Activated CD4-positive, alpha-beta T cell treated with anti-CD3 and anti-CD28 coated beads, Interleukin-2, amount 50 U/mL, for 24 hours (primary cell): ENCODE measurements at regions not wholly inside any gene's neighbourhood (a gene's known extent, or its start where the extent isn't known, plus 50 kb on each side); places are given as distances from the start of the nearest gene placed in this dataset.
"Not testable (repeated sequence)": the region's sequence is repeated elsewhere in the genome, so short reads cannot be mapped to it uniquely, and the experiment has no call there.

ENCODE experiments used
- DNase-seq, 2 donors: peaks; one replicate each; pipeline ENCODE4 v3.0.0-alpha.2; 2020; ENCODE audit warnings: low read depth in 1 of 2, low spot score in 1 of 2

DNA sequence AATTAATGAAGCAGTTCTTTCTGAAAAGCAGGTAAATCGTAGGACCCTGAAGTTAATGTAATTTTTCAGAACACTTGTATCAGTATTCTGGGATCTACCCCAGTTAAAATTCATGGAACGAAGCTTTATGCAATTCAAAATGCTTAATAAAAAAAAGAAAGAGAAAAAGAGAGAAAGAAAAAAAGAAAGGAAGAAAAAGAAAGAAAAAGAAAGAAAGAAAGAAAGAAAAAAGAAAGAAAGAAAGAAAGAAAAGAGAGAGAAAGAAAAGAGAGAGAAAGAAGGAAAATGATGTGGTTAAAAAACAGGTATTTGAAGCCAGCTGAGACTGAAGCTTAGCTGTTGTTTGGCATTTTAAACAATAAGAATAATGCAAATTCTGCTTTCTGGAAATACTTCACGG is 427.4 kb upstream of the AKR1E2 start:
- no peak for DNase-seq

DNA sequence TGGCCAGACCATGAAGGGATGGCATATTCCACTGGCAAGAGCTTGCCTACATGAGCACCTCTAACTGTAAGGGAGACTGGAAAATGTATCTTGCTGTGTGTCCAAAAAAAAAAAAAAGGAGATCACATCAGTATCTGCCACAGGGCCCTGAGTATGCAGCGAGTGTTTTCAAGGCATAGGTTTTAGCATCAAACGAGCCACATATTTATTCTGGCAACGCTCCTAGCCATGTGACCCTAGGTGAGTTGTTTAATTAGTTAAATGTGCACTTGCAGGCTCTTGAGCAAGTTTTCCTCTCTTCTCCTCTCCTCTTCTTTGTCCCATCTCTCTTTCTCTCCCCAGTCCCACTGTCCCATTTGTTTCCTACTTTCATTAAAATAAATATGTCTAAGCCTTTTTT is 428.7 kb upstream of the AKR1E2 start:
- no peak for DNase-seq

DNA sequence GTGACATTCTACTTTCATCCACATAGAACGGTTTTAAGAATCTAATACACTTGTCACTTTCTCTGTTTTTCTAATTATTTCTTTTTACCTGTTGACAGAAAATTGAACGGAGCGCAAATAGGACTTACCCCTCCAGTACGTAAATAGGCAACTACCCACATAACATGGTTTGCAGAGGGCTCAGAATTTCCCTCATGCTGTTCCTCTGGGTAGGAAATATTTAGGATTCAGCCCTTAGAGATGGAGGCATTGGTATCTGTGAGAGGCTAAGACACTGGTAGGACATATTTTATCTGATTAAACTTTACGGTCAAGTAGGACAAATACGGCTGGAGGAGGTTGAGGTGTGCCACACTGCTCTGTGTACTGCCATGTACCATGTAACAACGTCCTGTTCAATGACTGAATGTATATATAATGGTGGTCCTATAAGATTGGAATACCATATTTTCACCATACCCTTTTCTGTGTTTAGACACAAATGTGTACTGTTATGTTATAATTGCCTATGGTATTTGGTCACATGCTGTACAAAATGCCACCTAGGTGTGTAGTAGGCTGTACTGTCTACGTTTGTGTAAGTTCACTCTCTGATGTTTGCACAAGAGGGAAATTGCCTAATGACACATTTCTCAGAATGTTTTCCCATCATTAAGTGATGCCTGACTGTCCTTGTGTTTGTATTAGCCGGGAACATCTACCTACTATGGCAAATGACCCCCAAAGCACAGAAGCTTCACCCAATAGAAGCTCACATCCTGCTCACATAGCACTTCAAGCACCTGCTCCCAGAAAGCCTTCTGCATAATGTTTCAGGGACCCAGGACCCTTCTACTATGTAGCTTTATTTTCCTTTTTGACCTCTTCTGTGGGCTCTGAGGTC is 429.4 kb upstream of the AKR1E2 start:
- no peak for DNase-seq

DNA sequence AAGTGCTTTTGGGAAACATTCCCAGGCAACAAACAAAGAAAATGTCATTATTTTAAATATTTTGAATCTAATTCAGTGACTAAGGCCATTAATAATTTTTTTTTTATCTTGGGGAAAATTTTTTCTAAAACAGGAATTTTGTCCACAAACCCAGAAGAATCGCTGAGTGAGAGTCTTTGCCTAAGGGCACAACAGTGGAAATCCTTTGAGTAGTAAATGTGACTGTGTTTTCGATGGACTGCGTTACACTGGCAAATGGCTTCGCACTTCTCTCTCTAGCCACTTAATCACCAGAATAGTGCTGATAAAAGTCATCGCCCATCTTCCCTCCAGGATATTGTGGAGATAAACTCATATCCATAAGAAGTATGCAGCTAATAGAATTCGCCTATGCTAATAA is 430.3 kb upstream of the AKR1E2 start:
- no peak for DNase-seq

DNA sequence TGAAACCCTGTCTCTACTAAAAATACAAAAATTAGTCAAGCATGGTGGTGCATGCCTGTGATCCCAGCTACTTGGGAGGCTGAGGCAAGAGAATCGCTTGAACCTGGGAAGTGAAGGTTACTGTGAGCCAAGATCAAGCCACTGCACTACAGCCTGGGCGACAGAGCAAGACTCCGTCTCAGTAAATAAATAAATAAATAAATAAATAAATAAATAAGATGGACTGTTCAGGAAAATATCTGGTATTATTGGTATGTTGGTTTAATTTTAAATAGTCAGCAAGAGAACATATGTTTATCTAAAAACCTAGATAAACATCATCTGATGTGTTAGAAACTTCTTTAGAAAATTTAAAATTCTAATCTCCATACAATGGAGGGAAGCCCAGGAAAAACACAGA is 431.6 kb upstream of the AKR1E2 start:
- DNase-seq = not testable (repeated sequence)

DNA sequence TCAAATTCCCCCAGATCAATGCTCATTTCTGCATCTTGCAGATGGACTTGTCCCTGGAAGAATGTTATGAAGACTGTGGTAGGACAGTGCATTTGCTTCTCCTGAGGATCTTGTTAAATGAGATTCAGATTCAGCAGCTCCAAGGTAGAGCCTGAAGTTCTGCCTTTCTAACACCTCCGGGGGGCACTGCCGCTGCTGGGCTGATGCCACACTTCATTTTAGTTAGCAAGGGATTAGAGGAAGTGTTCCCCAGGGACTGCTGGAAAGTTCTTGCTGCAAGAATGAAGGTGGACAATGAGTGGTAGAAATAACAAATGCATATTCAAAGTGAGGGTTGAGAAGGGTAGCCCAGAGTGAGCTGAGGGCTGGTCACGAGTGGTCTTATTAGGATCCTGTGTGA is 434.3 kb upstream of the AKR1E2 start:
- DNase-seq = no peak

DNA sequence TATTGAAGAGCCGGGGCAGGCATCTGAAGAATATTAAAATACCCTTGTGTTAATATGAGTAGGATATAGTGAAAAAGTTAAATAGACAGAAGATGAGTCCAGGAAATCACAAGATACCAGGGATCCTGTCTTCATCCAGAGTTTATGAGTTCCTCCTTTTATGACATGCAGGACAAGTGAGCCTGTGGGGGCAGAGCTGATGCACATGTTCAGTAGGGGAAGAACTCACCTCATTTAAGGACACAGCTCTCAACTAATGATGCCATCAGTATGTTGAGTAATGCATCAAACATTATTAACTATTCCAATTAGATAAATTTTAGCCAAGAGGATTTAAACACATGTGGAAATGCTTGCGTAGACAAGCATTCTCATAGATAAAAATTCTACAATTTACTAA is 435.8 kb upstream of the AKR1E2 start:
- no peak for DNase-seq

DNA sequence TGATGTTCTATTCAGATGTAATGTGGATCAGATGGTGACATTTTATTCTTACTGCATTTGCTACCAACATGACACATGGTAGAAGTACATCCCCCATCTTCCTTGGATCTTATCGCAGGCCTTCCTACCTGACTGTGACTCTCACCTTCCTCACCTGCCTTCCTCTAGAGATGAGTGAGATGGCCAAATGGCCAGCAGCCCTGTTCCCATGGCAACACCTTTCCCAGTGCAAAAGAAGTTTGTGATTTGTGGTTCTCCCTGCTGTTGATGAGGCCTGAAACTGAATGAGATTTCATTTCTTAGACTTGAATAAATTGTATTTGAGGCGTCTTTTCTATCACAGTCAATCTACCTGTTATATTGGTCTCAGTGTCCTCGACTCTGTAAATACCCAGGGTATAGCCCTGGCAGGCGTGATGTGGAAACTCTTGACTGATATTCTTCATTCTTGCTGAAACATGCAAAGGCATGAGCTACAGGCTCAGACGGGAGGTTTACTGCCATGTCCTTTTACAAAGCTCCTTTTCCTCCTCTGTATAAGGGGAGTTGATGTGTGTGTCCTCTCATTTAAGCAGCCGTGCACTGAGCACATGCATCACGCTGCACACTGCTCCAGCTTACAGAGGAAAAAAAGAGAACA is 440.7 kb upstream of the AKR1E2 start:
- no peak for DNase-seq

DNA sequence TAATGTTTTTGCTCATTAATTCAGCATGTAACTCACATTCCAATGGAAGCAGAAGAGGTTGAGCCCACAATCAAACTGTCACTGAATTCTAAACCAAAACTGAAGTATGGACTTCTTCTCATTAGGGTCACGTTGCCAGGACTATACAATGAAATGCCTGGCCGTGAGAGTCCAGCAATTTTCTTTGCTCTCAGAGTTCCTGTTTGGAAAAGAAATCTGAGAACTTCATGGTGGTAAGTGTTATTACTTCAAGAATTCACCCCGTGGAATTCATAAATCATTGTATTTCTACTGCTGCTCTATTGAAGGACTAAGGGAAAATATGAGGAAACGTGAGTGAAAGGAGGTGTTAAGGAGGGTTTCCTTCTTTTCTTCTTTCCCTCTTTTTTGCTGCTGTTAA is 441.8 kb upstream of the AKR1E2 start:
- DNase-seq = no peak

DNA sequence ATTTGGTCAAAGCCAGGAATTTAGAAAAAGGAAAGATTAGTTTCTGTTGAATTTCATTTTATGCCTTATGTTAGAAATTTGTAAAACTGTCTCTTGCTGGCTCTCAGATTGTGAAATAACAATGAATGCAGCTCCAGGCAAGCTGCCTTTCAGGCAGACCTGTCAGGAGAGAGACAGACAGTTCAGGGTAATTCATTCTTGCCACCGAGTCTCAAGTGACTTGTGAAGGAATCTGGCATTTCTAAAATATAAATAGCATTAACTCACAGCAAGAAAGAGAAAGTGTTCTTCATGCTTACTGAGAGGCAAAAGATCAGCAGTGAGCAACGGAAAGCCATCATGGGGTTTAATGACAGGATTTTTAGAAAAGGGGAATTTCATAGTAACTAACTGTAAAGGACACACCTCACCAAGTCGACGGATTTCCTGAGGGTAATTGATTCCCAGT is 442.3 kb upstream of the AKR1E2 start:
- DNase-seq = no peak

DNA sequence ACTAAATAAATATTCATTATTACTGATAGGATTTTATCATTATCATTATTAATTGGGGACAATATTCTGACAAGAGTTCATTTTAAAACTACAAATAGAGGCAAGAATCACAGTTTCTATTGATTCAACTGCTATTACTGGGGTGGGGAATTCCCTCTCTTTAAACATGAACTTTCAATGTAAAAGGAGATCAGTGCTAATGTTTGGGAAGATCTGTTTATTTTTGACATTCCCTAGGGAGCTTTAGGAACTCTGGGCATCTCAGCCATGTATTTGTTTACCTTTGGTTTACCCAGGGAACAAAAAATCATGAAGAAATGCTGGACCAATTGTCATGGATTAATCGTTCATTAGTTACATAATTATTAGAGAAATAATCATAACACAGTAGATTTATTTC is 443.2 kb upstream of the AKR1E2 start:
- no peak for DNase-seq

DNA sequence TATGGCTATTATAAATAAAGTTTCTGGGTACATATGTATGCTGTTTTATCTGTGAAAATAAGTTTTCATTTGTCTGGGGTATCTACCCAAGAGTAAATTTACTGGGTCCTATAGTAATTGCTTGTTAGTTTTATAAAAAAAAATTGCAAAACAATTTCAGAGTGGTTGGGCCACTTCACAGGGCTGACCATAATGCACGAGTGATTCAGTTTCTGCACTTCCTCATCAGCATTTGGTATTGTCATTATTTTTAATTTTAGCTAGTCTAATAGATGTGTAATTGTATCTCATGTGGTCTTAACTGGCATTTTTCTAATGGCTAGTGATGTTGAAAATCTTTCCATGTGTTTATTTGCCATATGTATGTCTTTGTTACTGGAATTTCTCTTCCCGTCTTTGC is 452.4 kb upstream of the AKR1E2 start:
- DNase-seq = no peak

DNA sequence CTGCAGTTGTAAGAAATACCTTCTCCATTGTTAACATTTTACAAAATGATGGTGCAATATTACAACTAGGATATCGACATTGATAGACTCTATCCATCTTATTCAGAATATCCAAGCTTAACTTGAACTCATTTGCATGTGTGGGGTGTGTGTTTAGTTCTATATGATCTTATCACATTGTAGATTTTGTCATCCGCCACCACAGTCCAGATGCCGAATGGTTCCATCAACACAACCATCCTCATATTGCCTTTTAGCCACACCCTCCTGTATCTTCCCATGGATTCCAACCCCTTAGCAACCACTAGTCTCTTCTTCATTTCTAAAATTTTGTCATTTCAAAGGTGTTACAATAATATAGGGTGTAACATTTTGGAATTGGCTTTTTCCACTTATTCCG is 452.9 kb upstream of the AKR1E2 start:
- no peak for DNase-seq

DNA sequence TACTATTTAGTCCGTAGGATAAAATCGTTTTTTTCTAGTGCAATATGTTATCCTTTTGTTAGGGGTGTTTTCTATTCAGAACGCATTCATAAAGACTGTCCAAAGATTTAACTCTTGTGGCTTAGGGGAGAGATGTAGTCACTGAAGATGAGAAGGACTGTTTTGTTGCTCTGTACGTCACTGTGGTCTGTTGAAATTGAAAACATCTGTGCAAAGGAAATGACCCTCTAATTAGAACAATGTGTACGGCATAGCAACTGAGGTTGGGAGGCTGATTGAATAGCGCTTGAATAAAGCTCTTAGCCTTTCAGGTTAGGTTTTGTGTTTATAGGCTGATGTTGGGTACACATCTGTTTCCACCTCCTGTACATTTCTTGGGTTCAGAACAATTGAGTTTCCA is 453.4 kb upstream of the AKR1E2 start:
- DNase-seq = no peak

DNA sequence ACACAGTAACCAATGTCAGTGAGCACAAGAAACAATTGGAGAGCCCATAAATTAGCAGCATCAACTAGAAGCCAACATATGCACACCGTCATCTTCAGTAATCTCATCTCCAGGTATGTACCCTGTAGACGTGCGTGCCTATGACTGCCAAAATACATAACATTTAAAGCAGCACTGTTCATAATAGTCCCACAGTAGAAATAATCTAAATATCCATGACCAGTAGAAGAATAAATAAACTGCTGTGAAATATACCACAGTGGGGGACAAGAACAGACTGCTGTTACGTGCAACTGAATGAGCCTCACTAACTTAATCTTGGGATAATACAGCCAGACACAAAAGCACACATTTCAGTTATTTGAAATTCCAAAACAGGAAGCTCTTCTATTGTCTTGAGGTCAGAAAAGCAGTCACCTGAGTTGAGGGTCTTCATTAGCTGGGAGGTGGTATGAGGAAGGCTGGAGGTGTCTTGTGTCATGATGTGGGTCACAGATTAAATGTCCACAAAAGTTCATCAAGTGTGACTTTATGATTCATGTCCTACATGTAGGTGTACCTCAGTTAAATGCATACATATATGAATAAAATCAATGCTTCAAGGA is 454.2 kb upstream of the AKR1E2 start:
- no peak for DNase-seq

DNA sequence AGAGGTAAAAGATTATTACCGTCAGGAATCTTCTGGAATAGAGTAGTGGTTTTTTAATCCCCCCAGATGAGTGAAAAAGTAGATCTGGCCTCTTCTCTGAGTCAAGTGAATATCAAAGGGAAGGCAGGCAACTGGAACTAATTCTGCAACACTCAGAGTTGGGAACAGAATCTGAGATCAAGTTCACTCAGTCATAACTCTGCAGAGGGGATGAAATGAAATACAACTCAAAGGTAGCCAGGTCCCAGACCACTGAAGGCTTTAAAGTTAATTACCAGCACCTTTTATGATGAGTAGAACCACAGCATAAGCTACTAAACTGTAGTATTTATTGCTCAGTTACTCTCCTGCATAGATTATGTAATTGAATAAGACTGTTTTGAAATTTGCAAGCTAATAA is 455.6 kb upstream of the AKR1E2 start:
- no peak for DNase-seq

DNA sequence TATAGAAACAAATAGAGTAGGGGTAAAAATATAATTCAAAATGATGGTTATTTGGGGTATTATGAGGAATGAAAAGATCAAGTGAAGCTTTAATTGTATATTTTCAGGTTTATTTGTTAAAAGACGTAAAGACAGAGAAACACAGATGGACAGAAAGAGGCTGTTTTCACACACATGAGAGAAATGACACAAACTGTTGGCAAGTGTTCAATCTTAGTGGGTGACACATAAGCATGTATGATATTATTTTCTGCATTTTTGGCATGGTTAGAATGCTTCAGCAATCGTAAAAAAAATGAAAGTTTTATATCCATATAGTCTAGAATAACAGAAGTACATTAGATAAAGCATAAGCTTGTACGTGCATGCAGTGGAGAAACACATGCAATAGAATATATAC is 464.4 kb upstream of the AKR1E2 start:
- DNase-seq = no peak

DNA sequence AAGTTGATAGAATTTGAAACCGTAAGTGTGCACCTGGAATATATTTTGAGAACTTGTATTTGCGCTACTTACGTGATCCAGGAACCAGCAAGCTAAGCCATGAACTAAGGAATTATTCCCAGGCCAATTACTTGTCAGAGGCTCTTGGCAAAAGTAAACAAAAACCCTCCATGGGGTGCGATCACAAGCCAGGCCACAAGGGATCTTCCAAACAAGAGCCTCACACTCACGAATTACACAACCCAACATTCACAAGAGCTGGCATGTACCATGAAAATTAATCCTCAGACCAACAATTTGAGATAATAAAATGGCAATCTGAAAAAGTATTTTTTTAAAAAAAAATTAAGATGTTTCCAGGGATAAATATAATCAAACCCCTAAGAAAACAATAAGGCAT is 467.0 kb upstream of the AKR1E2 start:
- DNase-seq = no peak

DNA sequence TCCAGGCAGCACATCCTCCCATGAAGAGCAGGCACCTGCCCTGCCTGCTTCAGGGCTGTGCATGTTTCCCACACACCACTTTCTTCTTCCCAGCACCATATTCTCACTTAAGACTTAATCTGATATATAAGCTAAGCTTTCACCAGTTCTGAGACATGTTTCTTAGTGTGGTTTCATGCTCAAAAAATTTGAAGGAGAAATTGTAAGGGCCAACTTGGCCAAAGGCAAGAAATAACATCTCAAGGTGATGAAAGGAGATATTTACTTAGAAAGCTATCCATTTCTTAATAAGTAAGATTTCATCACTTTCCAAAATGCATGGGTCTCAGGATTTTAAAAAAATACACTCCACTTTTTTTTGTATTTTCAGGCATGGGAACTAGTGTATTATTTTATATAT is 468.1 kb upstream of the AKR1E2 start:
- no peak for DNase-seq

DNA sequence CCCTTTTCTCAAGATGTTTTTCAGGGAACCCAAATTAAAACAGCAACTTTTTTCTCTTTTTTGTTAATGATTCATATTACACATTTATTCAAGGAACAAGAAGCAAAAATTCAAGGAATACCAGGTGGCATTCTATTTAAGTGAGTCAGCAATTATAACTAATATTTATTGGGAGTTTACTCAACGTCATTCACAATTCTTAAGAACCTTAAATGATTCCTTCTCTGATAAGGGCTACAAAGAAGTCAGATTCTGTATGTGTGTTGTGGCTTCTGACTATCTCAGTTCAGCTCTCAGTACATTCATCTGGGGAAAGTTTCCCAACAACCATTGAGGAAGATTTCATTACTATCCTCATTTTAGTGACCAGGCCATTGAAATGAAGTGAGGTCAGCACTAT is 470.7 kb upstream of the AKR1E2 start:
- no peak for DNase-seq

DNA sequence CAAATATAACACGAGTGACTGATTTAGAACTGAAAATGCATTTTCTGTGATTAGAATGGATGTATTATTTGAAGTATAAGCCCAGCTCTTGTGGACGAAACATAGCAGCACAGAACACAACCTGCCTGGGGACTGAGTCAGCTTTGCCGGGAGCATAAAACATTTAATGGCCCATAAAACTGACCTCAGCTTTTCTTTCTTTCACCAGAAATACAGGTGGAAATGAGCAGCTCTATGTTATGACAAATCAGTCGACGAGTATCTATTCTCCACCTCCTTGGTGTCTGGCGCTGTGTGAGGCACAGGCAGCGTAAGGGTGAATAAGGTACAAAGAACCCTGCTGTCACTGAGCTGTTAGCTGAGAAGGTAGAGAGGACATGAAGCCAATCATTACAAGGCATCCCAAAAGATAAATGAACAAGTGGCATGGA is 471.6 kb upstream of the AKR1E2 start:
- DNase-seq = no peak

DNA sequence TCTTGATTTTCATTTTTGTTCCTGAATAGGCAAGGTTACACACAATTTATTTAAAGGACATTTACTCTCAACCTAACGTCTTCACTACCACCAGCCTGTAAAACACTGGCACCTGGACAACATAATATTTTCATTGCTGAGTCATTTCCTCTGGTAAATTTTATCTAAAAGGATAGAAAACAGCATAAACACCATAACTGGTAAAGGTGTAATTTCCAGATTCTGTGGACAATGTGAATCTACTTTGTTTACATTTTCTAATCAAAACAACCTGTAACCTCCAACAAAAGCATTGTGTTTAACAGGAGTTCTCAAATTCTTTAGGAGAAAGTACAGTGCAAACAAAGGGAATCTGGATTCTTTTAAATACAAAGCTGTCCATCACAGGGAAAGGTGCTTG is 472.0 kb upstream of the AKR1E2 start:
- DNase-seq = no peak
